COLO829 (cell line): ENCODE measurements at regions not wholly inside any gene's neighbourhood (a gene's known extent, or its start where the extent isn't known, plus 50 kb on each side); places are given as distances from the start of the nearest gene placed in this dataset.

Source experiments
- DNase-seq: peaks from one replicate; pipeline ENCODE4 v3.0.0; 2012; ENCODE audit warnings: low spot score

GRCh38 chr10:74760086-74760979, 66.1 kb upstream of the KAT6B start:
- DNase-seq, result no peak

- no peak for DNase-seq
Measured at GRCh38 chr10:74763934-74764591, 62.3 kb upstream of the KAT6B start.

GRCh38 chr10:74765465-74765975, 60.9 kb upstream of the KAT6B start:
- no peak for DNase-seq

- DNase-seq, result peak; percentile 14
Measured at GRCh38 chr10:74766501-74766900, 59.9 kb upstream of the KAT6B start.

GRCh38 chr10:74770400-74770799, 56.0 kb upstream of the KAT6B start:
- no peak for DNase-seq

GRCh38 chr10:74771054-74771453, 55.3 kb upstream of the KAT6B start:
- DNase-seq, result no peak

- no peak for DNase-seq
Measured at GRCh38 chr10:74775099-74775498, 51.3 kb upstream of the KAT6B start.
